Activated CD8-positive, alpha-beta T cell treated with anti-CD3 and anti-CD28 coated beads, Interleukin-2, amount 10 ng/mL, durations not matched to agents 7 days and 5 days (primary cell): ENCODE measurements at regions not wholly inside any gene's neighbourhood (a gene's known extent, or its start where the extent isn't known, plus 50 kb on each side); places are given as distances from the start of the nearest gene placed in this dataset.

ENCODE experiments used
- ATAC-seq: fragments of 150-1000 bp; cut with Tn5 transposase; one replicate; pipeline ENCODE4 v1.10.0; 2021; ENCODE audit warnings: moderate library complexity
- CTCF ChIA-PET: fragments of 350-600 bp; sonication (Branson Sonifier 250); formaldehyde crosslinking; loops from one replicate; lab custom pipeline; 2021; ENCODE audit warnings: antibody characterized with exemption; lab: Charles Lee
- POLR2A ChIA-PET: fragments of 350-600 bp; sonication (Branson Sonifier 250); formaldehyde crosslinking; loops from one replicate; lab custom pipeline; 2021; ENCODE audit warnings: antibody characterized with exemption; lab: Charles Lee
- DNase-seq: peaks from one replicate; pipeline ENCODE4 v3.0.0-alpha.2; 2020
- H3K27ac Mint-ChIP-seq: one replicate; pipeline ENCODE4 v1.8.0; 2021; ENCODE audit warnings: mild to moderate bottlenecking, mixed read lengths
- H3K27me3 Mint-ChIP-seq: one replicate; pipeline ENCODE4 v1.8.0; 2021; ENCODE audit warnings: low read depth, mixed read lengths
- H3K36me3 Mint-ChIP-seq: one replicate; pipeline ENCODE4 v1.8.0; 2021; ENCODE audit warnings: low read depth, mixed read lengths
- H3K4me1 Mint-ChIP-seq: one replicate; pipeline ENCODE4 v1.8.0; 2021; ENCODE audit warnings: low read depth, mixed read lengths
- H3K4me3 Mint-ChIP-seq: one replicate; pipeline ENCODE4 v1.8.0; 2021; ENCODE audit warnings: mild to moderate bottlenecking, mixed read lengths
- H3K9me3 Mint-ChIP-seq: one replicate; pipeline ENCODE4 v1.8.0; 2022; ENCODE audit warnings: mixed read lengths; ENCODE audit not compliant: insufficient read depth

GRCh38 chr19:29325241-29325975 is 112.5 kb upstream of the UQCRFS1 start:
- ChIA-PET CTCF (no interaction called here), POLR2A (no interaction called here)
- Mint-ChIP-seq H3K27ac (no peak overlapping the region), H3K27me3 (no peaks in the 10 kb centered on the region), H3K36me3 (no peaks in the 10 kb centered on the region), H3K4me1 (no peaks in the 10 kb centered on the region), H3K9me3 (no peaks in the 10 kb centered on the region), H3K4me3 (no peak overlapping the region)
- ATAC-seq (no peak), DNase-seq (peak; percentile 16)

GRCh38 chr19:29326351-29326750 is 113.4 kb upstream of the UQCRFS1 start:
- Mint-ChIP-seq H3K27me3 (no peaks in the 10 kb centered on the region), H3K4me3 (no peak overlapping the region), H3K9me3 (no peaks in the 10 kb centered on the region), H3K4me1 (no peaks in the 10 kb centered on the region), H3K36me3 (no peaks in the 10 kb centered on the region), H3K27ac (no peak overlapping the region)
- peak; percentile 1 for DNase-seq
- ATAC-seq: no peak
- POLR2A ChIA-PET: no interaction called here
- CTCF ChIA-PET: no interaction called here

DNA sequence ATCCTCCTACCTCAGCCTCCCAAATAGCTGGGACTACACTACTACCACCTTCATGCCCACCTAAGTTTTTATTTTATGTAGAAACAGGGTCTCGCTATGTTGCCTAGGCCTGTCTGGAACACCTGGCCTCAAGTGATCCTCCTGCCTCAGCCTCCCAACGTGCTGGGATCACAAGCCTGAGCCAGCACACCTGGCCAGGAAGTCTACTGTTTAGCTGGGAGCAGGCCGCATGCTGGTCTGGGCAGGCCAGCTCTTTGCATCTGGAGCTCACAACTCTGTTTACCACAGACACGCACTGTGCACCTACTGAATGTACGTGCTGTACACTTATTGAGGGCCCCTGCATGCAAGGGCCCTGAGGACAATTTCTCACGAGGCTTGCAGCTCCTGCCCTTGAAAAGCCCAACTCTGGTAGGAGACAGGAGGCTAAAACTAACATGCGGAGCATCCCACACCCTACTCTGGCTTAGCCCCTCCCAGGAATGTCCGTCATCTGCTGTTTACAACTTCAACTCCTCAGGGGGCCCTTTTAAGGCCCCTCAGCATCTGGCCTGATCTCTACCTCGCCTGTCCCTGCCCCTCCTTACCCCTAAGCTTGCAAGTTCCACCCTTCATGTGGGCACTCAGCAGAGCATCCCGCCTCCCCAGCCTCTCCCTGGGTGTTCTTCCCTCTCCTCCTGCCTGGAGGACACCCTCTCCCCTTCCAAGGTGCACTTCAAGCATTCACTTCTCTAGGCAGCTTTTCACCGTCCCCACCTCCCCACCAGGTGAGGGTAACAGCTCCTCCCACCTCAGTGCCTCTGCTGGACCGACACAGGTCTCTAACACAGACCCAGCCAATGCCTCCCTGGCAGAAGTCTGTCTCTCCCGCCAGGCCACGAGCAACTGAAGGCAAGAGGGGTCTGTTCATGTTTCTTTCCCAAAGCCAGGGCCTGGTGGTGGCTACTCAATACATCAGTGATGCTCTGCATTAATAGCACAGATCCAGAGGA is 114.2 kb upstream of the UQCRFS1 start:
- Mint-ChIP-seq H3K9me3 (no peaks in the 10 kb centered on the region), H3K27ac (no peak overlapping the region), H3K4me3 (no peak overlapping the region), H3K36me3 (no peaks in the 10 kb centered on the region), H3K27me3 (no peaks in the 10 kb centered on the region), H3K4me1 (no peaks in the 10 kb centered on the region)
- peak; percentile 13 for DNase-seq
- no peak for ATAC-seq
- POLR2A ChIA-PET: no interaction called here
- CTCF ChIA-PET: no interaction called here

DNA sequence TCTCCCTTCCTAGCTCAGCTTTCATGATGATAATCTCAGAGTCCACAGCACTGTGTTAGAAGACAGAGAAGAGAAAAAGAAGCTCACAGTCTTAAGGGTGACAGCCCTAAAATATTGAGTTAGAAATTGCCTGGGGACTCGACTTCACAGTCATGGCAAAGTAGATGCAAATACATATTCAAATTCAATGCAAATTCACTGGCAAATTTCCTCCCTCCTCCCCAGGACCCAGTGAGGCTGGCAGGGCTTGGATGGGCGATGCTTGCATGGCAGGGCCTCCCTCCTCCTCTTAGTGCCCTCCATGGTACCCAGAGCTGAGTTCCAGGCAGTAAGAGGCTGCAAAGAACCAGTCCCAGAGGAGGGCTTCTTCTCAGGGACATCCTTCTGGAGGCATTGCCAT is 115.6 kb upstream of the UQCRFS1 start:
- H3K9me3 Mint-ChIP-seq: no peaks in the 10 kb centered on the region
- no peak overlapping the region for H3K4me3 Mint-ChIP-seq
- no peaks in the 10 kb centered on the region for H3K27me3 Mint-ChIP-seq
- H3K36me3 Mint-ChIP-seq: no peaks in the 10 kb centered on the region
- ATAC-seq (no peak), DNase-seq (no peak)
- H3K4me1 Mint-ChIP-seq: no peaks in the 10 kb centered on the region
- ChIA-PET POLR2A (no interaction called here), CTCF (no interaction called here)
- H3K27ac Mint-ChIP-seq: no peak overlapping the region

GRCh38 chr19:29329460-29330134 is 116.6 kb upstream of the UQCRFS1 start:
- peak; percentile 33 for DNase-seq
- Mint-ChIP-seq H3K4me1 (no peaks in the 10 kb centered on the region), H3K27ac (no peak overlapping the region), H3K27me3 (no peaks in the 10 kb centered on the region), H3K9me3 (no peaks in the 10 kb centered on the region), H3K4me3 (no peak overlapping the region), H3K36me3 (no peaks in the 10 kb centered on the region)
- ChIA-PET POLR2A (no interaction called here), CTCF (no interaction called here)
- ATAC-seq: no peak

- no peak overlapping the region for H3K27ac Mint-ChIP-seq
- H3K9me3 Mint-ChIP-seq: peaks cover 2% of the 10 kb centered on the region
- ChIA-PET CTCF (no interaction called here), POLR2A (no interaction called here)
- no peak overlapping the region for H3K4me3 Mint-ChIP-seq
- H3K27me3 Mint-ChIP-seq: no peaks in the 10 kb centered on the region
- ATAC-seq (no peak), DNase-seq (no peak)
- H3K4me1 Mint-ChIP-seq: no peaks in the 10 kb centered on the region
- no peaks in the 10 kb centered on the region for H3K36me3 Mint-ChIP-seq
These were observed 123.5 kb upstream of the UQCRFS1 start for GRCh38 chr19:29336425-29336824.

DNA sequence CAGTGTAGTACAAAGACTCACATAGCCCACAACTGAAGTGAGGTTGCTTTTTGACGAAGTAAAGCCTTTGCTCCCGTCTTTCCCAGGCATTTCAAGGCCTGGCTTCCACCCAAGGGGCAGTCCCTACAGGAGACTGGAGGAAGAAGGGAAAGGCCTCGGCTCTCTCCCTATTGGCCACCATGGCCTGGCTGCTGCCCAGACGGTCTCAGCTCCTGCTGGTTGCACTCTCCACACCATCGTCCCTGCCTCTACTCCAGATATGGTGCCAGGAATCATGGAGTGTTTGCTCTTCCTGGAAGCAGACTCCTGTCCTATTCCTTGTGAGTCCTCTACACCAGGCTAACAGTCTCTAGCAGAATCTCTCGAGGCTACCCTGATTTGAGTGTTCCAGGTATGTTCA is 124.1 kb upstream of the UQCRFS1 start:
- no peak overlapping the region for H3K4me3 Mint-ChIP-seq
- H3K9me3 Mint-ChIP-seq: peaks cover 5% of the 10 kb centered on the region
- ATAC-seq (no peak), DNase-seq (no peak)
- CTCF ChIA-PET: no interaction called here
- POLR2A ChIA-PET: no interaction called here
- no peaks in the 10 kb centered on the region for H3K27me3 Mint-ChIP-seq
- H3K4me1 Mint-ChIP-seq: no peaks in the 10 kb centered on the region
- H3K27ac Mint-ChIP-seq: no peak overlapping the region
- no peaks in the 10 kb centered on the region for H3K36me3 Mint-ChIP-seq

- Mint-ChIP-seq H3K27ac (no peak overlapping the region), H3K4me1 (no peaks in the 10 kb centered on the region), H3K27me3 (no peaks in the 10 kb centered on the region), H3K36me3 (no peaks in the 10 kb centered on the region), H3K9me3 (peaks cover 12% of the 10 kb centered on the region), H3K4me3 (no peak overlapping the region)
- ChIA-PET CTCF (no interaction called here), POLR2A (no interaction called here)
- no peak for ATAC-seq
- DNase-seq: no peak
These were observed 125.5 kb upstream of the UQCRFS1 start for GRCh38 chr19:29338480-29338879.

GRCh38 chr19:29342721-29343120 is 129.8 kb upstream of the UQCRFS1 start:
- Mint-ChIP-seq H3K9me3 (peaks cover 30% of the 10 kb centered on the region), H3K36me3 (peaks cover 1% of the 10 kb centered on the region), H3K27me3 (peaks cover 3% of the 10 kb centered on the region), H3K4me3 (no peak overlapping the region), H3K27ac (no peak overlapping the region), H3K4me1 (no peaks in the 10 kb centered on the region)
- ATAC-seq (no peak), DNase-seq (no peak)
- ChIA-PET CTCF (no interaction called here), POLR2A (no interaction called here)

GRCh38 chr19:29364224-29364726 is 151.3 kb upstream of the UQCRFS1 start:
- Mint-ChIP-seq H3K4me3 (no peak overlapping the region), H3K4me1 (no peaks in the 10 kb centered on the region), H3K9me3 (no peaks in the 10 kb centered on the region), H3K27ac (no peak overlapping the region), H3K36me3 (no peaks in the 10 kb centered on the region), H3K27me3 (peaks cover 6% of the 10 kb centered on the region)
- DNase-seq: no peak
- ChIA-PET POLR2A (no interaction called here), CTCF (no interaction called here)
- ATAC-seq: no peak

- ChIA-PET POLR2A (no interaction called here), CTCF (no interaction called here)
- no peak for DNase-seq
- Mint-ChIP-seq H3K4me3 (no peak overlapping the region), H3K36me3 (no peaks in the 10 kb centered on the region), H3K27ac (no peak overlapping the region), H3K27me3 (peaks cover 6% of the 10 kb centered on the region), H3K4me1 (no peaks in the 10 kb centered on the region), H3K9me3 (no peaks in the 10 kb centered on the region)
- no peak for ATAC-seq
These were observed 152.0 kb upstream of the UQCRFS1 start for GRCh38 chr19:29364999-29365398.
